Endothelial cell (in vitro differentiated cells): ENCODE measurements at regions not wholly inside any gene's neighbourhood (a gene's known extent, or its start where the extent isn't known, plus 50 kb on each side); places are given as distances from the start of the nearest gene placed in this dataset.

Source experiments
- DNase-seq: peaks from one replicate; pipeline ENCODE4 v3.0.0; 2021; ENCODE audit warnings: low spot score
- H3K27ac Mint-ChIP-seq: one replicate; pipeline ENCODE4 v1.8.0; 2021; ENCODE audit warnings: mixed read lengths, inconsistent platforms; ENCODE audit not compliant: unreplicated experiment
- H3K27me3 Mint-ChIP-seq: one replicate; pipeline ENCODE4 v1.8.0; 2021; ENCODE audit warnings: mild to moderate bottlenecking, moderate library complexity, mixed read lengths, inconsistent platforms; ENCODE audit not compliant: unreplicated experiment
- H3K36me3 Mint-ChIP-seq: one replicate; pipeline ENCODE4 v1.8.0; 2021; ENCODE audit warnings: mild to moderate bottlenecking, low read depth, mixed read lengths, inconsistent platforms; ENCODE audit not compliant: unreplicated experiment
- H3K4me1 Mint-ChIP-seq: one replicate; pipeline ENCODE4 v1.8.0; 2021; ENCODE audit warnings: mild to moderate bottlenecking, mixed read lengths, inconsistent platforms; ENCODE audit not compliant: unreplicated experiment
- H3K4me3 Mint-ChIP-seq: one replicate; pipeline ENCODE4 v1.8.0; 2021; ENCODE audit warnings: mild to moderate bottlenecking, mixed read lengths, inconsistent platforms; ENCODE audit not compliant: unreplicated experiment
- H3K9me3 Mint-ChIP-seq: one replicate; pipeline ENCODE4 v1.8.0; 2021; ENCODE audit warnings: mixed read lengths, inconsistent platforms; ENCODE audit not compliant: unreplicated experiment
- TF ChIP-seq, protein P1 (sequence below): fragments of 200-600 bp; sonication (generic); IDR thresholded peaks from one replicate; pipeline ENCODE4 v1.5.0; 2021; ENCODE audit warnings: antibody characterized with exemption; ENCODE audit not compliant: unreplicated experiment

DNA sequence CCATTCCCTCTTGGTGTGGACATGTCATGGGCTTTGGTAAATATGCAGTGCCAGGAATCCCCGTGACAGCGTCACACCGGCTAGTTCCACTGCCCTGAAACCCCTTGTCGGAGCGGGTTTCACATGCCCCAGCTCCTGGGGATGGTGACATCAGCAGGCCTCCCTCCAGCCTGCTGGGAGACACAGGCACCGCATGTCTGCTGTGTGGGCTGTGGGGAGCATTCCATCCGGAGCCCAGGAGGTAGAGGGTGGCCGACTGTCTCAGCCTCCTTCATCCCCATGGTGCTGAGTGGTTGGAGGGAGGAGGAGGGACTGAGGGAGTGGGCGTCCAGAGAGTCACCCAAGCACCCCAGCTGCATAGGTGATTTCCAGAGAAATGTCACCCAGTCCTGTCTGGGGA lies 1161.1 kb downstream of the BRD1 start:
- H3K4me3 Mint-ChIP-seq, result no peak overlapping the region
- no peak overlapping the region for H3K27ac Mint-ChIP-seq
- H3K27me3 Mint-ChIP-seq, result peaks cover 7% of the 10 kb centered on the region
- no peaks in the 10 kb centered on the region for H3K9me3 Mint-ChIP-seq
- H3K4me1 Mint-ChIP-seq, result no peaks in the 10 kb centered on the region
- TF ChIP-seq, protein P1, sequence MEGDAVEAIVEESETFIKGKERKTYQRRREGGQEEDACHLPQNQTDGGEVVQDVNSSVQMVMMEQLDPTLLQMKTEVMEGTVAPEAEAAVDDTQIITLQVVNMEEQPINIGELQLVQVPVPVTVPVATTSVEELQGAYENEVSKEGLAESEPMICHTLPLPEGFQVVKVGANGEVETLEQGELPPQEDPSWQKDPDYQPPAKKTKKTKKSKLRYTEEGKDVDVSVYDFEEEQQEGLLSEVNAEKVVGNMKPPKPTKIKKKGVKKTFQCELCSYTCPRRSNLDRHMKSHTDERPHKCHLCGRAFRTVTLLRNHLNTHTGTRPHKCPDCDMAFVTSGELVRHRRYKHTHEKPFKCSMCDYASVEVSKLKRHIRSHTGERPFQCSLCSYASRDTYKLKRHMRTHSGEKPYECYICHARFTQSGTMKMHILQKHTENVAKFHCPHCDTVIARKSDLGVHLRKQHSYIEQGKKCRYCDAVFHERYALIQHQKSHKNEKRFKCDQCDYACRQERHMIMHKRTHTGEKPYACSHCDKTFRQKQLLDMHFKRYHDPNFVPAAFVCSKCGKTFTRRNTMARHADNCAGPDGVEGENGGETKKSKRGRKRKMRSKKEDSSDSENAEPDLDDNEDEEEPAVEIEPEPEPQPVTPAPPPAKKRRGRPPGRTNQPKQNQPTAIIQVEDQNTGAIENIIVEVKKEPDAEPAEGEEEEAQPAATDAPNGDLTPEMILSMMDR, result no peak
- H3K36me3 Mint-ChIP-seq, result no peaks in the 10 kb centered on the region
- no peak for DNase-seq

DNA sequence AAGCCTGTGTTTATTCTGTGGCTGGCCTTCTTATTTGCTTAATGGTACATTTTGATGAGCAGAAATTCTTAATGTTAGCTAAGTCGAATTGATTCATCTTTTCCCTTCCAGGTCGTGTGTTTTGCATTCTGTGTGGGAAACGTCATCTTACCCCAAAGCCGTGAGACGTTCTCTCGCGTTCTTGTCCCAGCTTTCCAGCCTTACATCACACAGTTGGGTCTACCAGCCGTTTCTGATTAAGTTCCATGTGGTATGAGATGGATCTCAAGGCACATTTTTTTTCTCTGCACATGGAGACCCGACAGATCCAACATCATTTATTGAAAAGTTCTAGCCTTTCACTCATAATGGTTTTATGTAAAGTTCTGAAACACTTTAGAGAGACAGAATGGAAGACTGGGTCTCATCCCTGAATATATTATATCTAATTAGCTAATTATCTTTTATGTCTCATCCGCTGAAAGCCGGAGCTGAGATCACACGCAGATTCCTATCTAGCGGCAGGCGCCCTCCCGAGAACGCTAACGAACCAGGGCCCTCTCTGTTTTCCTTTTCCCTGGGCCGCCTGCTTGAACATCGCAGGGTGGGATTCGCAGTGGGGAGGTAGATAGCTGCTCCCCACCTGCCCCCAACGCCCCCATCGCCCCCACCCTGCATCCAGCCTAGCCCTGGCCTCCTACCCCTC lies 1162.2 kb downstream of the BRD1 start:
- no peaks in the 10 kb centered on the region for H3K36me3 Mint-ChIP-seq
- no peak overlapping the region for H3K27ac Mint-ChIP-seq
- no peaks in the 10 kb centered on the region for H3K9me3 Mint-ChIP-seq
- DNase-seq, result no peak
- H3K4me1 Mint-ChIP-seq, result no peaks in the 10 kb centered on the region
- TF ChIP-seq, protein P1, result no peak
- peaks cover 4% of the 10 kb centered on the region for H3K27me3 Mint-ChIP-seq
- H3K4me3 Mint-ChIP-seq, result no peak overlapping the region

DNA sequence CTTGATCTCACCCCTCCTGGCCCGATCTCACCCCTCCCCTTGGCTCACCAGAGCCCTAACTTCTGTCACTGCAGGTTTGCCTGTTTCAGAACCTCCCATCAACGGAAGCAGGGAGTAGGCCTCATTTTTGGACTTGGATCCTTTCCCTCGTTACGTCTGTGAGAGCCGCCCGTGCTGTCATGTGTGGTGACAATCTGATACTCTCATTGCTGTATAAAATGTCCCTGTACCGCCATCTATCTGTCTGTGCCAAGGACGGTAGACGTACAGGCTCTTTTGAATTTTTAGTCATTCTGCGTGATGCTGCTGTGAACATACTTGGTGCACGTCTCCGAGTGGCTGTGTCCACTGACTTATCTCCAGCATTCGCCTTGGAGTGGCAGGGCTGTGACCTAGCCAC lies 1163.1 kb downstream of the BRD1 start:
- Mint-ChIP-seq H3K4me3 (no peak overlapping the region), H3K4me1 (no peaks in the 10 kb centered on the region), H3K27ac (no peak overlapping the region), H3K36me3 (no peaks in the 10 kb centered on the region), H3K9me3 (no peaks in the 10 kb centered on the region), H3K27me3 (peaks cover 4% of the 10 kb centered on the region)
- DNase-seq, result no peak
- TF ChIP-seq, protein P1, result no peak

DNA sequence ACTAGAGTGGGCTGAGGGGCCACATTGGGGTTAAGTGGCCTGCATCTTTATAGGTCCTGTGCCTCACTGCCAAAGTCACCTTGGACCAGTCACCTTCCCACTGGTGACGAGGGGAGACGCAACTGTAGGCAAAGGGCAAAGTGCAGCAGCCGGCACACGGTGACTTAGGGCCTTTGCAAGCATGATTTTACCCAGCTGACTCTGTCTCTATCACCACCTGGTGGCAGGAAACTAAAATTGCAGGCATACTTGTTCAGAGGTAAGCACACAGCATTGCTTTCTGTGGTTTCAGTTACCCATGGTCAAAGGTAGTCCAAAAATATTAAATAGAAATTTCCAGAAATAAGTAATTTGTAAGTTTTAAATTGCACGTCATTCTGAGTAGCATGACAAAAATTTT lies 1164.4 kb downstream of the BRD1 start:
- Mint-ChIP-seq H3K4me3 (no peak overlapping the region), H3K27ac (no peak overlapping the region), H3K4me1 (no peaks in the 10 kb centered on the region), H3K36me3 (no peaks in the 10 kb centered on the region), H3K9me3 (no peaks in the 10 kb centered on the region), H3K27me3 (peaks cover 5% of the 10 kb centered on the region)
- no peak for DNase-seq
- TF ChIP-seq, protein P1, result peak; percentile 92

DNA sequence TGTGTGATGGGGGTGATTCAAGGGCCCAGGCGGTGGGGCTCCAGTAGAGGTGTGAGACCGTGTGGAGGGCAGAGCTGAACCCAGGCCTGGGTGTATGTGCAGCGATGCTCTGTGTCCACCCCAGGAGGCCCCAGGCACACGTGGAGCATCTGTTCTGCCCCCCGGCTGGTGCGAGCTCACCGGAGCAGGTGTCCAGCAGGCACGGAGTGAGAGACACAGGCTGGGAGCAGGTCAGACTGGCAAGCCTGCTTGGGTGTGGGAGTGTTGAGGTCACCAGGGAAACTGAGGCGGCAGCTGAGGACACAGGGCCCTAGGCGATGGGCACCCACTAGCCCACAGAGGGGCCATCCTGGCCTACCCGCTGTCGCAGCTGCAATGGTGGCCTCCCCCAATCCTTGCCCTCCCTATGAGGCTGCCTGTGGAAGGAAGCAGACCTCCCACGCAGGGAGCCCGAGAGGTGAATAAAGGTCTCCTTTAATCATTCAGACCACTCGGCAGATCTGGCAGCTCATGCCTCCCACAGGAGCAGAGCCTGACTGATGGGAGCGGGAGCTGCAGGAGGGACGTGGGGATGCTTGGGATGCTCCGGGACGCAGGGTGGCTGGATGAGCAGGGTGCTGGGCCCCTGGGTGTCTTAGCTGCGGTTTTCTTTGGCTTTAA lies 1165.1 kb downstream of the BRD1 start:
- DNase-seq, result no peak
- Mint-ChIP-seq H3K9me3 (no peaks in the 10 kb centered on the region), H3K27ac (no peak overlapping the region), H3K4me1 (no peaks in the 10 kb centered on the region), H3K36me3 (no peaks in the 10 kb centered on the region), H3K27me3 (peaks cover 5% of the 10 kb centered on the region), H3K4me3 (no peak overlapping the region)
- TF ChIP-seq, protein P1, result no peak
